ENCODE measurements at regions not wholly inside any gene's neighbourhood (a gene's known extent, or its start where the extent isn't known, plus 50 kb on each side); places are given as distances from the start of the nearest gene placed in this dataset.
A peak's percentile ranks its signal among the peaks of the same experiment; 100 is the strongest.
"Not testable (repeated sequence)": the region's sequence is repeated elsewhere in the genome, so short reads cannot be mapped to it uniquely, and the experiment has no call there.

DNA sequence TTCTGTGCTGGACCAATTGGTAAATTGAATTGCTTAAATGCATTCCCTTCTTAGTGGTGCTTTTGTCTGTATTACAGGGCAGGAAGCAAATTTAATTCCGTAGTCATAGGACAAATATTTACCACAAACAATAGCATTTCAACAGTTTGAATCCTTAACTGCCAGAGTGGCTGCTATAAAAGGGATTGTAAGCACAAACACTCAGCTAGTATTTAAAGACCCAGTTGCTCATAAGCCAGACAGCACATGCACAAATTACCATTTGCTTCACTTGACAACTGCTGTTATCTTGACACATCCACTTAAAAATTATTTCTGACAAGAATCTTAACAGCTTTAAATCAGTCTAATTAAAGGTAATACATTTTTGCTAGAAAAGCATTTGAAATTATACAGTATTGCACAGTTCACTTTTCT lies 490.2 kb upstream of the ADAMTS9 start:
- ATAC-seq = no peak
- DNase-seq (ENCODE audit: low spot score) = no peak

DNA sequence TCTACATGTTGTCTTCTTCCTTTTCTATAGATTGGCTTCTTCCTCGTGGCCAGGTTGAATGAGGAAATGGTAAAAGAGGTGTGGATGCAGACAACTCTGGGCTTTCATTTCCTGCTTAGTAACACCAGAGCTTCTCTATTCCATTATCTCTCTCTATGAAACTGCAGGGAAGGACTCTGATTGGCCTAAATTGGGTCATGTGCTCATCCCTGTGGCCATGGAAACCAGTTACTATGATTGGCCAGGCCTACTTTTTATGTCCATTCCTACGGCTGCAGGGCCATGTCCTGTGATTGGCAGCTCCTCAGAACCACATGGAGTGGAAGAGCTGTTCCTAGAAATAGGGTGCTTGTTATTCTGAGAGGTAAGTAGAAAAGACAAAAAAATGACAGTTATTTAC lies 486.9 kb upstream of the ADAMTS9 start:
- DNase-seq (ENCODE audit: low spot score) (no peak), ATAC-seq (no peak)

GRCh38 chr3:65173841-65174240 lies 486.0 kb upstream of the ADAMTS9 start:
- ATAC-seq (no peak), DNase-seq (ENCODE audit: low spot score) (no peak)

DNA sequence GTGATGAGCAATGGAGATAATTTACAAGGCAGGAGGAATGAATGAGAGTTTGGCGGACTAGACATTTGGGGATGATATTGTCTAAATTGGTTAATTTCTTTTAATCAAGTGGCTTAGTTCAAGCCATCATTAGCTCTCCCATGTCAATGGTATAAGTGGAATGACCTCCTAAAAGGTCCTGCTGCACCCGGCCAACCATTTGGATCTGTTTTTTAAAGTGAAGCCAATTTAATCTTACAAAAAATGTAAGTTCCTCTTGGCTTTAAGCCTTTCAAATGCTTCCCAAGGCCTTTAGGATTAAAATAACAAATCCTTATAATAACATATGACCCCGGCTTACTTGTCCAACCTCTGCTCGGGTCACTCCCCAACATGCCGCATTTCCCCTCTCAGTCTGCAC lies 484.4 kb upstream of the ADAMTS9 start:
- ATAC-seq = no peak

GRCh38 chr3:65170390-65171042 lies 482.7 kb upstream of the ADAMTS9 start:
- peak; percentile 60 for DNase-seq (ENCODE audit: low spot score)
- ATAC-seq = peak; percentile 49

More for the DNA sequence above, 484.4 kb upstream of the ADAMTS9 start:
- DNase-seq (ENCODE audit: low spot score) = no peak

GRCh38 chr3:65169961-65170360 lies 482.2 kb upstream of the ADAMTS9 start:
- DNase-seq (ENCODE audit: low spot score) (no peak), ATAC-seq (no peak)

DNA sequence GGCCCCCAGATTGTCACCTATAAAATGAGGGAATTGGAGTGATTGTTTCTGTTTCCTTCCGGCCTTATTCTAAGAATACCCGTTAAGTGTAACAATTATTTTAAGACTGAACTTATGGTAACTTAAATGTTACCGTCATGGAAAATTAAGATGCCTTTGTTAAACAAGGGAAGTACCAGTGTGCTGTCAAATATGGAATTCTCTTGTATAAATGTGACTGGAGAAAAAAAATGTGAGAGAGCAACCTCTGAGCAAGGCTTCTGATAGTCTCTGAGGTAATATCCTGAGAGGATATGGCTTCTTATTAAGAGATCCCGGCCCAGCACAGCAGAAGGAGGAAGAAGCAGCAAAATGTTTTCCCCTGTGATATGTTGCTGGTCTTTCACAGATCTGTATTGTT lies 480.7 kb upstream of the ADAMTS9 start:
- ATAC-seq (peak; percentile 19), DNase-seq (ENCODE audit: low spot score) (no peak)

DNA sequence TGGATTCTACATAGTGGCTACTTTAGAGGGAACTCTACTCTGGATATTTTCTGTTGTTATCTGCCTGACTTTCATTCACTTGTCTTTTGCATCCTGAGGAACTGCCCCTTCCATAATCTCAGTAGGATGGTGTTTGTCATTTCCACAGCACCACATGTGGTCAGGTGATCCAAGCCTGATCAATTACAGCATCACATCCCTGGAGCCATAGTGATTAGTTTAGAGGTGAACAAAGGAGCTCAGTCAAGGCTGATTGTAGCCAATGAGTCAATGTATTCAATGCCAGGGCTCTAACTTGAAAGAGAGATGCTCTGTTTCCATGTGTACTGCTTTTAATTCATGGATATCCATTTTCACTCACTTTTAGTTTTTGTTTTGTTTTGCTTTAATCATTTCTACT lies 478.7 kb upstream of the ADAMTS9 start:
- no peak for ATAC-seq
- no peak for DNase-seq (ENCODE audit: low spot score)

DNA sequence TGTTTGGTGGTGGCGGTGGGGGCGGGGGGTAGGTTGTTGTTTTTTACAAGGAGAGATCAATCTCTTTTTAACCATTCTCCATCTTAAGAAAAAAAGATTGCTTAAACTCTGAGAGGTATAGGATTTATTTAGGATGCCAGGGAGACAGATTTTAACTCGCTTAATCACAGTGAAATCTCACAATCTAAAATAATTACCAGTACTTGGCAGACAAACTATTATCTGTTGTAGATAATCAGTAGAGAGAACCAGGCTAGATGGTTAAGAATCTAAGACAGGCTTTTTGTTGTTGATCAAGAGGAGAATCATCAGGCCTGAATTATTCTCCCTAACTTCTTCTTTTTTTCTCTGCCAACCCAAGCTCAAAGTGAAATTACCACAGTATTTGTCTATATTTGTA lies 470.2 kb upstream of the ADAMTS9 start:
- no peak for ATAC-seq
- no peak for DNase-seq (ENCODE audit: low spot score)

DNA sequence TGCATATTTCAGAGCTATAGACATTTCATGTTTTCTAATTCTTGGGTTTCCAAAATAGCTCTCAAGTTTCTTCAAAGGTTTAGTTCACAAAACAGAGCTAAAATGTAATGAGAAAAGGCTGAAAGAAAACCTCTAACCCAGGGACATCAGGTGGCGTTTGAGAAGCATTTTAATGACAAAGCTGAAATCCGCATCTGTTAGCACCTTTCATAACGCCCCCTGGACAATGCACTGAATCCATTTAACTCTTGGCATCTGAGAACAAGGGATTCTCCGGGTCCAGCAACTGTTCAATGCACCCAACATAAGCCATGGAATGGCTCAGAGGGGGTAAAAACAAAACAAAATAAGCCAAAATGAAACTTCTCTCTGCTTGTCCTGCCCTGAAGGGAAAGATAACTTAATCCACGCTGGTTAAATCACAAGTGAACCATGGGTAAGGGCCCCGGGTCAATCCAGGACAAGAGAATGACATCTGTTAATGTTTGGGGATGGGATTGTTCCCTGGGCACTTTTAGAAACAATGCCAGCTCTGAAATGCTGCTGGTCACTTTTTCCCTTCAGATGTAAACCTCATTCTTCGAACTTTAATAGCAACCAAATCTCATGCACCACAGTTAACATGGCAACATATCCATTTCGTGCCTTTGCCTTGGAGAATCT lies 466.2 kb upstream of the ADAMTS9 start:
- no peak for DNase-seq (ENCODE audit: low spot score)
- ATAC-seq = no peak

DNA sequence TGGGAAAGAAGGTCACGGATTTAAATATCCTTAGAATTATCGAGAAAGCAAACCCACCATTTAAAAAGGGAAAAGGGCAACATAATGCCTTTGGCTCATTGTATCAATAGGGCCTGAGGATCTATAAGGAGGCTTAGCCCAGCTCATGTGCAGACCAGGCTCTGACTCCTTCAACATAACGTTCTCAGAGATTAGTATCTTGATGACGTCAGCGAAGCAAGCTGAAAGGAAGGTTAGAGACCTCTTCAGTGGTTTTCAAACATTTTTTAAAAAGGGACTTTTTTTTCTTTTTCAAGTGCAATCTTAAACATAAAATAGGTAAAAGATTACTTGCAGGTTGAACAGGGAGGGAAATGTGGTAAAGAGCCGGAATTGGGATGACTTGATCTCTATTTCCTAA lies 463.9 kb upstream of the ADAMTS9 start:
- DNase-seq (ENCODE audit: low spot score) = no peak
- no peak for ATAC-seq

DNA sequence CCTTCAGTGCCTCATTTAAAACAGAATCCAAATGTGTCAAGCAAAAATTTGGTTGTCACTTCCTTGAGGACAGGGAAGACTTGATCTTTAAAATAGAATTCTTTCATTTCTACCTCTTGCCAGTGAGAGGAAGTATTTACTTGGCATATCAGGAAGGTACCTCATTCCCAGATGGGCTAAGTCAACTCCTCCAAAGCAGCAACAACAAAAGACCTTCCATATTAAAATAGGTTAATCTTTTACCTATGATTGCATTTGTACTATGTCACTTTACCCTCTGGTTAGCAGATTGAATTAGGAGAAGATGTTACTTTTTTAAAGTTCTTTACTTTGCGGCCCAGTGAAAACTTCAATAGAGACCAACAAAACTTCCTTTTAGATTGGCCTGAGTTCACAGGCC lies 462.1 kb upstream of the ADAMTS9 start:
- DNase-seq (ENCODE audit: low spot score) = no peak
- no peak for ATAC-seq

DNA sequence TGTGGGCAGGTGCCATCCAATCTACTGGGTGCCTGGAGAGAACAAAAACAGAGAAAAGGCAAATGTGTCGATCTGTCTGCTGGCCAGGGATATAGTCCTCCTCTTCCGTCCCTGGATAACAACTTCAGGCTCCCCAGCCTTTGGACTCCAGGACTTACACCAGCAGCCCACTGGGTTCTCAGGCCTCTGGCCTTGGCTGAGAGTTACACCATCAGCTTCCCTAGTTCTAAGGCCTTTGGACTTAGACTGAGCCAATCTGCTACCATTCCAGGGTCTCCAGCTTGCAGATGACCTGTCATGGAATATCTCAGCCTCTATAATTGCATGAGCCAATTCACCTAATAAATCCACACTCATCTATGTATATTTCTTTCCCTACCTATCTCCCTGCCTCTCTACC lies 460.9 kb upstream of the ADAMTS9 start:
- DNase-seq (ENCODE audit: low spot score) (no peak), ATAC-seq (no peak)

GRCh38 chr3:65146179-65146578 lies 458.4 kb upstream of the ADAMTS9 start:
- DNase-seq (ENCODE audit: low spot score) = no peak
- ATAC-seq = no peak

GRCh38 chr3:65145680-65146079 lies 457.9 kb upstream of the ADAMTS9 start:
- DNase-seq (ENCODE audit: low spot score) (no peak), ATAC-seq (no peak)

GRCh38 chr3:65144791-65145351 lies 457.1 kb upstream of the ADAMTS9 start:
- ATAC-seq (no peak), DNase-seq (ENCODE audit: low spot score) (no peak)

- DNase-seq (ENCODE audit: low spot score) (no peak), ATAC-seq (no peak)
Observed at GRCh38 chr3:65142456-65142855, 454.7 kb upstream of the ADAMTS9 start.

GRCh38 chr3:65138556-65138955 lies 450.8 kb upstream of the ADAMTS9 start:
- no peak for ATAC-seq

GRCh38 chr3:65133752-65134151 lies 446.0 kb upstream of the ADAMTS9 start:
- DNase-seq (ENCODE audit: low spot score); ATAC-seq: not testable (repeated sequence)

More at GRCh38 chr3:65138556-65138955, 450.8 kb upstream of the ADAMTS9 start:
- no peak for DNase-seq (ENCODE audit: low spot score)

DNA sequence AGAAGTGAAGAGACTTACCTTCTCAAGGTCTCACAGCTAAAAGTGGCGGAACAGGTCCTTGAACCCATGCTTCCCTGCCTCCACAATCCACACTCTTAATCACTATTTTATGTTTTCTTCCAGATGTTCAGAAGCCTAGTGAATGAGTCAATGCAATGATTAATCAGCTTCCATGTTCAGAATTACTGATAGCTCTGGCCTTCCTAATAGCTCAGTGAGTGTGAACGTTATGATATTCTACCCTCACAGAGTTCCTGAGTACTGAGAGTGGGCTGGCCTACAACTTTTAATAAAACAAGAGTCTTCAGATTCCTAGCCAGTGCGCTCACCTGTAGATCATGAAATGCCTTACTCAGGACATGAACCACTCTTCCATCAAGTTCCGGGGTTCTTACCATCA lies 443.0 kb upstream of the ADAMTS9 start:
- ATAC-seq (no peak), DNase-seq (ENCODE audit: low spot score) (no peak)

- ATAC-seq (no peak), DNase-seq (ENCODE audit: low spot score) (no peak)
Observed at GRCh38 chr3:65128346-65128745, 440.5 kb upstream of the ADAMTS9 start.

Measured in left lobe of liver (tissue), 2 donors.